ENCODE measurements at regions not wholly inside any gene's neighbourhood (a gene's known extent, or its start where the extent isn't known, plus 50 kb on each side); places are given as distances from the start of the nearest gene placed in this dataset.

GRCh38 chr10:33074443-33074842, 116.4 kb upstream of the ITGB1 start:
- intact Hi-C loops (cut with micrococcal nuclease; ENCODE audit: unreplicated experiment): no loop called here
- ChIA-PET CTCF (no interaction called here), POLR2A (ENCODE audit: unreplicated experiment) (no interaction called here)
- H3K36me3 ChIP-seq (ENCODE audit: low read depth): no peaks in the 10 kb centered on the region
- peaks cover 5% of the 10 kb centered on the region; the same call in 1 of the 2 replicates for H3K4me1 ChIP-seq (replicated peaks; ENCODE audit: insufficient read depth)
- no TSS peak for BruUV-seq (replicated peaks)
- no peak overlapping the region for H3K27ac ChIP-seq
- H3K9me3 ChIP-seq (ENCODE audit: insufficient read depth, low read depth): no peaks in the 10 kb centered on the region
- H3K9me2 ChIP-seq (ENCODE audit: insufficient read depth): no peaks in the 10 kb centered on the region
- no peak overlapping the region for H3K4me2 ChIP-seq
- H2AFZ ChIP-seq: no peak overlapping the region
- no peak for DNase-seq
- no peak for TF ChIP-seq CTCF (conservative IDR thresholded peaks at IDR 0.05)
- no peak for TF ChIP-seq EZH2 (IDR thresholded peaks at IDR 0.05; ENCODE audit: low read depth)
- H3F3A ChIP-seq (ENCODE audit: insufficient read depth, low read depth): no peaks in the 10 kb centered on the region
- no peaks in the 10 kb centered on the region for H4K20me1 ChIP-seq (ENCODE audit: insufficient read depth)
- H3K27me3 ChIP-seq (ENCODE audit: insufficient read depth, low read depth): no peaks in the 10 kb centered on the region
- no peak overlapping the region for H3K4me3 ChIP-seq
- no peaks in the 10 kb centered on the region for H3K79me2 ChIP-seq (ENCODE audit: low read depth)

- no peaks in the 10 kb centered on the region for H3K36me3 ChIP-seq (ENCODE audit: low read depth)
- intact Hi-C loops (cut with micrococcal nuclease; ENCODE audit: unreplicated experiment): no loop called here
- BruUV-seq (replicated peaks): no TSS peak
- TF ChIP-seq CTCF (conservative IDR thresholded peaks at IDR 0.05) (no peak), EZH2 (IDR thresholded peaks at IDR 0.05; ENCODE audit: low read depth) (no peak)
- ChIA-PET CTCF (no interaction called here), POLR2A (ENCODE audit: unreplicated experiment) (no interaction called here)
- H3K9me2 ChIP-seq (ENCODE audit: insufficient read depth): no peaks in the 10 kb centered on the region
- H3K4me2 ChIP-seq: no peak overlapping the region
- peaks cover 5% of the 10 kb centered on the region; the same call in 1 of the 2 replicates for H3K4me1 ChIP-seq (replicated peaks; ENCODE audit: insufficient read depth)
- no peaks in the 10 kb centered on the region for H3K9me3 ChIP-seq (ENCODE audit: insufficient read depth, low read depth)
- H3K27ac ChIP-seq: no peak overlapping the region
- no peaks in the 10 kb centered on the region for H3K27me3 ChIP-seq (ENCODE audit: insufficient read depth, low read depth)
- no peak overlapping the region for H3K4me3 ChIP-seq
- H3F3A ChIP-seq (ENCODE audit: insufficient read depth, low read depth): no peaks in the 10 kb centered on the region
- H2AFZ ChIP-seq: no peak overlapping the region
- no peak for DNase-seq
- H4K20me1 ChIP-seq (ENCODE audit: insufficient read depth): no peaks in the 10 kb centered on the region
- no peaks in the 10 kb centered on the region for H3K79me2 ChIP-seq (ENCODE audit: low read depth)
Observed at GRCh38 chr10:33073641-33074415, 115.8 kb upstream of the ITGB1 start.

- ChIA-PET CTCF (no interaction called here), POLR2A (ENCODE audit: unreplicated experiment) (no interaction called here)
- H3K4me3 ChIP-seq: no peak overlapping the region
- H3K4me1 ChIP-seq (replicated peaks; ENCODE audit: insufficient read depth): peaks cover 5% of the 10 kb centered on the region; the same call in 1 of the 2 replicates
- H3K27me3 ChIP-seq (ENCODE audit: insufficient read depth, low read depth): no peaks in the 10 kb centered on the region
- no peak overlapping the region for H2AFZ ChIP-seq
- H3K36me3 ChIP-seq (ENCODE audit: low read depth): no peaks in the 10 kb centered on the region
- peak; percentile 6 to 39 for DNase-seq
- peak overlapping the region; percentile 4; the same call in 1 of the 2 replicates for H3K4me2 ChIP-seq
- no peaks in the 10 kb centered on the region for H3K9me3 ChIP-seq (ENCODE audit: insufficient read depth, low read depth)
- no peak for TF ChIP-seq EZH2 (IDR thresholded peaks at IDR 0.05; ENCODE audit: low read depth)
- TF ChIP-seq CTCF (conservative IDR thresholded peaks at IDR 0.05): no peak
- H3K27ac ChIP-seq: no peak overlapping the region
- H3K9me2 ChIP-seq (ENCODE audit: insufficient read depth): no peaks in the 10 kb centered on the region
- intact Hi-C loops (cut with micrococcal nuclease; ENCODE audit: unreplicated experiment): no loop called here
- no peaks in the 10 kb centered on the region for H3F3A ChIP-seq (ENCODE audit: insufficient read depth, low read depth)
- H3K79me2 ChIP-seq (ENCODE audit: low read depth): no peaks in the 10 kb centered on the region
- BruUV-seq (replicated peaks): no TSS peak
- H4K20me1 ChIP-seq (ENCODE audit: insufficient read depth): no peaks in the 10 kb centered on the region
Observed at GRCh38 chr10:33071857-33072256, 113.8 kb upstream of the ITGB1 start.

Measured in PC-9 (cell line).